ENCODE measurements at regions not wholly inside any gene's neighbourhood (a gene's known extent, or its start where the extent isn't known, plus 50 kb on each side); places are given as distances from the start of the nearest gene placed in this dataset.
"Not testable (repeated sequence)": the region's sequence is repeated elsewhere in the genome, so short reads cannot be mapped to it uniquely, and the experiment has no call there.

- BruUV-seq (replicated peaks); CTCF ChIA-PET: not testable (repeated sequence)
Measured at GRCh38 chr6:58406659-58407058, 1089.2 kb downstream of the PRIM2 start.

GRCh38 chr6:58419321-58419720 lies 1101.9 kb downstream of the PRIM2 start:
- RAD21 ChIA-PET (ENCODE audit: low non-redundant PET in 1 of 2, low total read pairs in 2 of 2, uncharacterized antibody in 2 of 2, unreplicated experiment in 2 of 2), result no interaction called here
- H3K9me3 ChIP-seq (ENCODE audit: control insufficient read depth in 1 of 2, insufficient read depth in 1 of 2, low read depth in 1 of 2, low read length in 2 of 2), result no peaks in the 10 kb centered on the region; a peak in 2 of 4 replicates
- TF ChIP-seq ZFX (IDR thresholded peaks at IDR 0.05) (no peak), EZH2 (IDR thresholded peaks at IDR 0.05) (no peak)
- H3K4me2 ChIP-seq (ENCODE audit: low read length), result no peak overlapping the region
- POLR2A ChIA-PET, result no interaction called here
- DNase-seq (ENCODE audit: low read depth, low spot score) (no peak), ATAC-seq (no peak)
- BruUV-seq (replicated peaks), result no TSS peak
- no peaks in the 10 kb centered on the region for H4K20me1 ChIP-seq (ENCODE audit: insufficient read depth)
- H3K4me1 ChIP-seq (ENCODE audit: control insufficient read depth in 1 of 2, insufficient read depth in 2 of 2, low read length in 2 of 2), result no peaks in the 10 kb centered on the region
- CTCF ChIA-PET, result no interaction called here
- intact Hi-C loops (cut with micrococcal nuclease), result no loop called here
- H3K36me3 ChIP-seq (ENCODE audit: control insufficient read depth in 1 of 2, insufficient read depth in 2 of 2, low read length in 2 of 2), result no peaks in the 10 kb centered on the region
- H2AFZ ChIP-seq (ENCODE audit: low read depth, low read length, poor library complexity, severe bottlenecking), result no peak overlapping the region
- no peak overlapping the region for H3K4me3 ChIP-seq (replicated peaks in 1 of 2; ENCODE audit: low read depth in 1 of 2, low read length in 2 of 2)
- no peak overlapping the region for H3K9ac ChIP-seq (ENCODE audit: low read length)
- H3K27me3 ChIP-seq (ENCODE audit: insufficient read depth, low read length), result no peaks in the 10 kb centered on the region
- H3K79me2 ChIP-seq (ENCODE audit: insufficient read depth, low read length), result no peaks in the 10 kb centered on the region
- no peaks in the 10 kb centered on the region for H3K9me2 ChIP-seq (ENCODE audit: insufficient read depth)
- H3K27ac ChIP-seq (ENCODE audit: low read depth, low read length), result no peak overlapping the region

More at GRCh38 chr6:58406659-58407058, 1089.2 kb downstream of the PRIM2 start:
- H3K9me2 ChIP-seq (ENCODE audit: insufficient read depth); RAD21 ChIA-PET (ENCODE audit: low non-redundant PET in 1 of 2, low total read pairs in 2 of 2, uncharacterized antibody in 2 of 2, unreplicated experiment in 2 of 2); H3K36me3 ChIP-seq (ENCODE audit: control insufficient read depth in 1 of 2, insufficient read depth in 2 of 2, low read length in 2 of 2); H3K27ac ChIP-seq (ENCODE audit: low read depth, low read length); H3K27me3 ChIP-seq (ENCODE audit: insufficient read depth, low read length); H3K9ac ChIP-seq (ENCODE audit: low read length); H3K9me3 ChIP-seq (ENCODE audit: control insufficient read depth in 1 of 2, insufficient read depth in 1 of 2, low read depth in 1 of 2, low read length in 2 of 2); ATAC-seq; intact Hi-C loops (cut with micrococcal nuclease); H3K4me2 ChIP-seq (ENCODE audit: low read length); DNase-seq (ENCODE audit: low read depth, low spot score); H2AFZ ChIP-seq (ENCODE audit: low read depth, low read length, poor library complexity, severe bottlenecking); POLR2A ChIA-PET; H3K4me1 ChIP-seq (ENCODE audit: control insufficient read depth in 1 of 2, insufficient read depth in 2 of 2, low read length in 2 of 2); H4K20me1 ChIP-seq (ENCODE audit: insufficient read depth); H3K4me3 ChIP-seq (replicated peaks in 1 of 2; ENCODE audit: low read depth in 1 of 2, low read length in 2 of 2); H3K79me2 ChIP-seq (ENCODE audit: insufficient read depth, low read length): not testable (repeated sequence)
